Suprapubic skin (tissue), 4 donors: ENCODE measurements at regions not wholly inside any gene's neighbourhood (a gene's known extent, or its start where the extent isn't known, plus 50 kb on each side); places are given as distances from the start of the nearest gene placed in this dataset.

Experiments used
- DNase-seq, 2 donors: peaks; one replicate each; pipeline ENCODE4 v3.0.0-alpha.2; 2019; ENCODE audit warnings: low spot score in 2 of 2
- H3K27ac ChIP-seq: fragments of 200-600 bp; sonication (generic); one replicate; pipeline ENCODE4 v1.5.1; 2019
- H3K27me3 ChIP-seq: fragments of 200-600 bp; sonication (generic); one replicate; pipeline ENCODE4 v1.5.1; 2019
- H3K36me3 ChIP-seq: fragments of 200-600 bp; sonication (generic); one replicate; pipeline ENCODE4 v1.5.1; 2019
- H3K4me1 ChIP-seq: fragments of 200-600 bp; sonication (generic); one replicate; pipeline ENCODE4 v1.5.1; 2019
- H3K4me3 ChIP-seq: fragments of 200-600 bp; sonication (generic); one replicate; pipeline ENCODE4 v1.5.1; 2019; ENCODE audit warnings: mild to moderate bottlenecking
- H3K9me3 ChIP-seq: fragments of 200-600 bp; sonication (generic); one replicate; pipeline ENCODE4 v1.5.1; 2019
- EP300 ChIP-seq: sonication (generic); formaldehyde crosslinking; IDR thresholded peaks from one replicate; pipeline ENCODE4 v1.6.1; 2017; ENCODE audit warnings: antibody characterized with exemption
- POLR2A ChIP-seq, 2 donors: fragments of 450-650 bp; IDR thresholded peaks; one replicate each; pipeline ENCODE4 v1.6.1; 2017; ENCODE audit warnings: antibody characterized with exemption in 2 of 2, mild to moderate bottlenecking in 2 of 2, moderate library complexity in 2 of 2
- POLR2AphosphoS5 ChIP-seq, 3 donors: sonication (generic); formaldehyde crosslinking; IDR thresholded peaks; one replicate each; pipeline ENCODE4 v1.6.1; 2017; ENCODE audit warnings: antibody characterized with exemption in 3 of 3
- WGBS: methylation state at CpG from one replicate; pipeline ENCODE4 v1.1.5; 2018; 5-methylcytosine and 5-hydroxymethylcytosine counted together
- TF ChIP-seq, protein P1 (sequence below), 2 donors: fragments of 200-600 bp in 1 of 2; fragments of 450-650 bp in 1 of 2; sonication (generic) in 1 of 2; IDR thresholded peaks; one replicate each; pipeline ENCODE4 v1.5.1; 2016 to 2019; ENCODE audit warnings: antibody characterized with exemption in 2 of 2, mild to moderate bottlenecking in 1 of 2, moderate library complexity in 1 of 2

- WGBS, result 64% methylated on average over 2 of the region's 2 CpGs
- DNase-seq, result no peak
- H3K4me3 ChIP-seq, result no peak overlapping the region
- no peak for TF ChIP-seq EP300
- TF ChIP-seq POLR2A (IDR thresholded peaks at IDR 0.05), result no peak
- TF ChIP-seq, protein P1, sequence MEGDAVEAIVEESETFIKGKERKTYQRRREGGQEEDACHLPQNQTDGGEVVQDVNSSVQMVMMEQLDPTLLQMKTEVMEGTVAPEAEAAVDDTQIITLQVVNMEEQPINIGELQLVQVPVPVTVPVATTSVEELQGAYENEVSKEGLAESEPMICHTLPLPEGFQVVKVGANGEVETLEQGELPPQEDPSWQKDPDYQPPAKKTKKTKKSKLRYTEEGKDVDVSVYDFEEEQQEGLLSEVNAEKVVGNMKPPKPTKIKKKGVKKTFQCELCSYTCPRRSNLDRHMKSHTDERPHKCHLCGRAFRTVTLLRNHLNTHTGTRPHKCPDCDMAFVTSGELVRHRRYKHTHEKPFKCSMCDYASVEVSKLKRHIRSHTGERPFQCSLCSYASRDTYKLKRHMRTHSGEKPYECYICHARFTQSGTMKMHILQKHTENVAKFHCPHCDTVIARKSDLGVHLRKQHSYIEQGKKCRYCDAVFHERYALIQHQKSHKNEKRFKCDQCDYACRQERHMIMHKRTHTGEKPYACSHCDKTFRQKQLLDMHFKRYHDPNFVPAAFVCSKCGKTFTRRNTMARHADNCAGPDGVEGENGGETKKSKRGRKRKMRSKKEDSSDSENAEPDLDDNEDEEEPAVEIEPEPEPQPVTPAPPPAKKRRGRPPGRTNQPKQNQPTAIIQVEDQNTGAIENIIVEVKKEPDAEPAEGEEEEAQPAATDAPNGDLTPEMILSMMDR (IDR thresholded peaks at IDR 0.05), result no peak
- TF ChIP-seq POLR2AphosphoS5 (IDR thresholded peaks at IDR 0.05), result no peak
- H3K36me3 ChIP-seq, result no peaks in the 10 kb centered on the region
- H3K9me3 ChIP-seq, result no peaks in the 10 kb centered on the region
- no peaks in the 10 kb centered on the region for H3K4me1 ChIP-seq
- no peak overlapping the region for H3K27ac ChIP-seq
- peaks cover under 1% of the 10 kb centered on the region for H3K27me3 ChIP-seq
Observed at GRCh38 chr15:93327364-93327763, 238.4 kb upstream of the RGMA start.

- no peak for DNase-seq
Observed at GRCh38 chr15:93324186-93324975, 235.4 kb upstream of the RGMA start.

GRCh38 chr15:93321881-93322282 lies 232.9 kb upstream of the RGMA start:
- DNase-seq, result no peak
- TF ChIP-seq POLR2AphosphoS5 (IDR thresholded peaks at IDR 0.05) (no peak), POLR2A (IDR thresholded peaks at IDR 0.05) (no peak), EP300 (no peak)
- TF ChIP-seq, protein P1 (IDR thresholded peaks at IDR 0.05), result no peak
- Histone ChIP-seq H3K4me1 (no peaks in the 10 kb centered on the region), H3K36me3 (no peaks in the 10 kb centered on the region), H3K9me3 (no peaks in the 10 kb centered on the region), H3K27me3 (no peaks in the 10 kb centered on the region), H3K27ac (no peak overlapping the region), H3K4me3 (no peak overlapping the region)
- 62% methylated on average over 9 of the region's 9 CpGs for WGBS

More at GRCh38 chr15:93324186-93324975, 235.4 kb upstream of the RGMA start:
- H3K4me3 ChIP-seq, result no peak overlapping the region
- no peak overlapping the region for H3K27ac ChIP-seq
- no peak for TF ChIP-seq EP300
- TF ChIP-seq POLR2AphosphoS5 (IDR thresholded peaks at IDR 0.05), result no peak
- no peak for TF ChIP-seq POLR2A (IDR thresholded peaks at IDR 0.05)
- TF ChIP-seq, protein P1 (IDR thresholded peaks at IDR 0.05), result no peak
- H3K4me1 ChIP-seq, result no peaks in the 10 kb centered on the region
- H3K27me3 ChIP-seq, result no peaks in the 10 kb centered on the region
- no peaks in the 10 kb centered on the region for H3K9me3 ChIP-seq
- WGBS, result 67% methylated on average over 5 of the region's 5 CpGs
- no peaks in the 10 kb centered on the region for H3K36me3 ChIP-seq

DNA sequence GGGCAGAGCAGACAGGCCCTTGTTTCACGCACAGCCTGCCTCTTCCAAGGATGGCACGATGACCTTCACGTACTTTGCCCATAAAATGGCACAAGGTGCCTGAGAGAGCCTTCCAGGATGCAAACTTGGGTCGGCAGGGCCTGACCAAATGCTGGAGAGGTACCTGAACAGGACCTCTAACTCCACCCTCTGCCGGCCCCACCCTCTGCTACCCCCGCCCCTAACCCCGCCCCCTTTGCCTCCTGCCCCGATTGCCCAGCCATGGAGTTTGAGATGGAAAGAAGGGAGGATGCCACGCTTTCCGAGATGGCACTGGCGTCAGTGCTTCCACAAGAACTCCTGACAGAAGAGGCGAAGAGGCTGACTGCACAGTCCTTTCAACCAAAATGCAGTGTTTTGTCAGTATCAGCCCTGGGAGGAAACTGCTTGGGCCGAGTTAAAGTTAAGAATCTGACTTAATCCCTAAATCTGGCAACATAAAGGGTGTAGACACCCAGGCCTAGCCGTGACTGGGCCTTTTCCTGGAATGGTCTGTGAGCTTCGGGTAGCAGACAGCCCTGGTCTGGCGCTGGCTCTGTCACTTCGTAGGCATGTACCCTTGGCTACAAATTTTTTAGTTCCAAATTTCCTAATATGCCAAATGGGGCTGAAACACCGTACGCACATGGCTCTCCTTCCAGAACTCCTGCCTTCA lies 230.3 kb upstream of the RGMA start:
- TF ChIP-seq POLR2A (IDR thresholded peaks at IDR 0.05) (no peak), EP300 (no peak), POLR2AphosphoS5 (IDR thresholded peaks at IDR 0.05) (no peak)
- TF ChIP-seq, protein P1 (IDR thresholded peaks at IDR 0.05), result no peak
- no peaks in the 10 kb centered on the region for H3K27me3 ChIP-seq
- H3K27ac ChIP-seq, result no peak overlapping the region
- H3K4me1 ChIP-seq, result no peaks in the 10 kb centered on the region
- no peak overlapping the region for H3K4me3 ChIP-seq
- no peak for DNase-seq
- no peaks in the 10 kb centered on the region for H3K36me3 ChIP-seq
- 81% methylated on average over 19 of the region's 19 CpGs for WGBS
- H3K9me3 ChIP-seq, result no peaks in the 10 kb centered on the region

GRCh38 chr15:93317772-93318171 lies 228.8 kb upstream of the RGMA start:
- no peaks in the 10 kb centered on the region for H3K4me1 ChIP-seq
- no peaks in the 10 kb centered on the region for H3K27me3 ChIP-seq
- no peak for DNase-seq
- no peak overlapping the region for H3K27ac ChIP-seq
- no peaks in the 10 kb centered on the region for H3K36me3 ChIP-seq
- 80% methylated on average over 4 of the region's 4 CpGs for WGBS
- no peak overlapping the region for H3K4me3 ChIP-seq
- H3K9me3 ChIP-seq, result no peaks in the 10 kb centered on the region
- TF ChIP-seq EP300, result no peak
- no peak for TF ChIP-seq POLR2AphosphoS5 (IDR thresholded peaks at IDR 0.05)
- no peak for TF ChIP-seq POLR2A (IDR thresholded peaks at IDR 0.05)
- TF ChIP-seq, protein P1 (IDR thresholded peaks at IDR 0.05), result no peak
